ENCODE measurements at regions not wholly inside any gene's neighbourhood (a gene's known extent, or its start where the extent isn't known, plus 50 kb on each side); places are given as distances from the start of the nearest gene placed in this dataset.

GRCh38 chr19:29336425-29336824 is 123.5 kb upstream of the UQCRFS1 start:
- 77 to 81% methylated on average over 5 of the region's 5 CpGs for WGBS, 2 donors
- H3K27ac ChIP-seq, result no peak overlapping the region
- intact Hi-C loops (cut with DNase I), result no loop called here
- H3K4me3 ChIP-seq, result no peak overlapping the region
- no peaks in the 10 kb centered on the region for H3K27me3 ChIP-seq
- DNase-seq, result no peak
- no peaks in the 10 kb centered on the region for H3K9me3 ChIP-seq
- H3K36me3 ChIP-seq, result no peaks in the 10 kb centered on the region
- H3K4me1 ChIP-seq, result no peaks in the 10 kb centered on the region
- TF ChIP-seq POLR2AphosphoS5 (IDR thresholded peaks at IDR 0.05), result no peak
- no peak for TF ChIP-seq POLR2A (IDR thresholded peaks at IDR 0.05)
- no peak for TF ChIP-seq CTCF (IDR thresholded peaks at IDR 0.05)
- no peak for TF ChIP-seq EP300 (IDR thresholded peaks at IDR 0.05)

- intact Hi-C loops (cut with DNase I), result no loop called here
- no peaks in the 10 kb centered on the region for H3K27me3 ChIP-seq
- WGBS, 2 donors, result 70 to 72% methylated on average over 6 of the region's 6 CpGs
These were observed 124.1 kb upstream of the UQCRFS1 start for GRCh38 chr19:29337029-29337428.

GRCh38 chr19:29338480-29338879 is 125.5 kb upstream of the UQCRFS1 start:
- DNase-seq, result no peak
- Histone ChIP-seq H3K36me3 (no peaks in the 10 kb centered on the region), H3K4me1 (no peaks in the 10 kb centered on the region), H3K27ac (no peak overlapping the region), H3K9me3 (peaks cover 0 to 9% (median under 1%) of the 10 kb centered on the region in 4 donors), H3K4me3 (no peak overlapping the region), H3K27me3 (no peaks in the 10 kb centered on the region)
- intact Hi-C loops (cut with DNase I), result no loop called here
- WGBS, 2 donors, result 59 to 63% methylated on average over 1 of the region's 1 CpG
- TF ChIP-seq EP300 (IDR thresholded peaks at IDR 0.05), result no peak
- no peak for TF ChIP-seq POLR2AphosphoS5 (IDR thresholded peaks at IDR 0.05)
- no peak for TF ChIP-seq CTCF (IDR thresholded peaks at IDR 0.05)
- no peak for TF ChIP-seq POLR2A (IDR thresholded peaks at IDR 0.05)

More at GRCh38 chr19:29337029-29337428, 124.1 kb upstream of the UQCRFS1 start:
- Histone ChIP-seq H3K4me3 (no peak overlapping the region), H3K9me3 (no peaks in the 10 kb centered on the region), H3K27ac (no peak overlapping the region), H3K4me1 (no peaks in the 10 kb centered on the region), H3K36me3 (no peaks in the 10 kb centered on the region)
- TF ChIP-seq POLR2AphosphoS5 (IDR thresholded peaks at IDR 0.05), result no peak
- no peak for TF ChIP-seq CTCF (IDR thresholded peaks at IDR 0.05)
- no peak for TF ChIP-seq POLR2A (IDR thresholded peaks at IDR 0.05)
- no peak for TF ChIP-seq EP300 (IDR thresholded peaks at IDR 0.05)
- no peak for DNase-seq

GRCh38 chr19:29342721-29343120 is 129.8 kb upstream of the UQCRFS1 start:
- intact Hi-C loops (cut with DNase I), result no loop called here
- TF ChIP-seq POLR2A (IDR thresholded peaks at IDR 0.05) (no peak), EP300 (IDR thresholded peaks at IDR 0.05) (no peak), CTCF (IDR thresholded peaks at IDR 0.05) (no peak), POLR2AphosphoS5 (IDR thresholded peaks at IDR 0.05) (no peak)
- DNase-seq, result no peak
- no peaks in the 10 kb centered on the region for H3K4me1 ChIP-seq
- H3K9me3 ChIP-seq, result peaks cover 0 to 23% (median 3%) of the 10 kb centered on the region in 4 donors
- no peaks in the 10 kb centered on the region for H3K36me3 ChIP-seq
- no peak overlapping the region for H3K27ac ChIP-seq
- H3K4me3 ChIP-seq, result no peak overlapping the region
- H3K27me3 ChIP-seq, result no peaks in the 10 kb centered on the region
- WGBS, 2 donors, result 88 to 92% methylated on average over 1 of the region's 1 CpG

GRCh38 chr19:29364224-29364726 is 151.3 kb upstream of the UQCRFS1 start:
- intact Hi-C loops (cut with DNase I), result no loop called here
- Histone ChIP-seq H3K9me3 (peaks cover 0 to 5% (median 0%) of the 10 kb centered on the region in 4 donors), H3K27ac (no peak overlapping the region), H3K27me3 (peaks cover 0 to 15% (median 4%) of the 10 kb centered on the region in 3 donors), H3K4me3 (no peak overlapping the region), H3K36me3 (no peaks in the 10 kb centered on the region), H3K4me1 (no peaks in the 10 kb centered on the region)
- TF ChIP-seq POLR2AphosphoS5 (IDR thresholded peaks at IDR 0.05), result no peak
- no peak for TF ChIP-seq POLR2A (IDR thresholded peaks at IDR 0.05)
- no peak for TF ChIP-seq EP300 (IDR thresholded peaks at IDR 0.05)
- no peak for TF ChIP-seq CTCF (IDR thresholded peaks at IDR 0.05)
- no peak for DNase-seq
- WGBS, 2 donors, result 46 to 55% methylated on average over 10 of the region's 10 CpGs
